IMR-90 (cell line): ENCODE measurements at regions not wholly inside any gene's neighbourhood (a gene's known extent, or its start where the extent isn't known, plus 50 kb on each side); places are given as distances from the start of the nearest gene placed in this dataset.

Source experiments
- ATAC-seq: fragments of 200-7000 bp; cut with Tn5 transposase; 2 replicates; pipeline ENCODE4 v1.9.1; 2020; ENCODE audit warnings: low read depth, mild to moderate bottlenecking, moderate library complexity
- BruUV-seq: library from RNA; stranded (reverse); fragments of 400-500 nt; replicated peaks from 2 replicates; lab custom pipeline; 2021; lab: Mats Ljungman, UMichigan
- CTCF ChIA-PET: fragments of 300-600 bp; formaldehyde crosslinking; extraction: SDS; loops from one replicate; lab custom pipeline; 2021; ENCODE audit warnings: antibody characterized with exemption; lab: Yijun Ruan, JAX
- POLR2A ChIA-PET: fragments of 300-600 bp; sonication (Branson Sonifier 250); formaldehyde crosslinking; loops from one replicate; lab custom pipeline; 2022; ENCODE audit warnings: antibody characterized with exemption; ENCODE audit not compliant: unreplicated experiment; lab: Charles Lee
- DNase-seq: peaks from one replicate; pipeline ENCODE4 v3.0.0; 2013
- H2AFZ ChIP-seq: replicated peaks from 2 replicates; pipeline ENCODE3; 2013; ENCODE audit warnings: low read length, mild to moderate bottlenecking; ENCODE audit not compliant: poor library complexity
- H2AK5ac ChIP-seq: 2 replicates; pipeline ENCODE4 v1.6.1; 2013; ENCODE audit warnings: low read depth, low read length, inconsistent platforms
- H2AK9ac ChIP-seq: replicated peaks from 2 replicates; pipeline ENCODE3; 2013; ENCODE audit warnings: mild to moderate bottlenecking, low read depth, low read length, moderate library complexity; ENCODE audit not compliant: poor library complexity
- H2BK120ac ChIP-seq: 2 replicates; pipeline ENCODE4 v1.6.1; 2013; ENCODE audit warnings: low read depth, low read length, inconsistent platforms
- H2BK15ac ChIP-seq: 3 replicates; pipeline ENCODE4 v1.6.1; 2013; ENCODE audit warnings: low read depth, low read length, inconsistent platforms
- H2BK20ac ChIP-seq: 2 replicates; pipeline ENCODE4 v1.6.1; 2013; ENCODE audit warnings: low read depth, mild to moderate bottlenecking, inconsistent platforms, low read length, moderate library complexity
- H2BK5ac ChIP-seq: 2 replicates; pipeline ENCODE4 v1.6.1; 2013; ENCODE audit warnings: mild to moderate bottlenecking, low read depth, low read length, inconsistent platforms; ENCODE audit not compliant: poor library complexity, severe bottlenecking
- H3K14ac ChIP-seq: replicated peaks from 2 replicates; pipeline ENCODE4 v1.6.1; 2013; ENCODE audit warnings: low read depth, low read length, inconsistent platforms
- H3K18ac ChIP-seq: 2 replicates; pipeline ENCODE4 v1.6.1; 2013; ENCODE audit warnings: low read depth, low read length, control low read depth
- H3K23ac ChIP-seq: 2 replicates; pipeline ENCODE4 v1.6.1; 2013; ENCODE audit warnings: low read depth, low read length, inconsistent platforms
- H3K27ac ChIP-seq: 2 replicates; pipeline ENCODE4 v1.5.1; 2013; ENCODE audit warnings: mild to moderate bottlenecking, control low read depth, low read length; ENCODE audit not compliant: insufficient read depth
- H3K27me3 ChIP-seq: 2 replicates; pipeline ENCODE4 v1.6.1; 2013; ENCODE audit warnings: low read length; ENCODE audit not compliant: control insufficient read depth, insufficient read depth
- H3K36me3 ChIP-seq: 2 replicates; pipeline ENCODE4 v1.6.1; 2013; ENCODE audit warnings: low read length, mixed read lengths; ENCODE audit not compliant: control insufficient read depth, insufficient read depth
- H3K4ac ChIP-seq: 2 replicates; pipeline ENCODE4 v1.6.1; 2013; ENCODE audit warnings: low read depth, low read length, inconsistent platforms
- H3K4me1 ChIP-seq: 2 replicates; pipeline ENCODE4 v1.6.1; 2013; ENCODE audit warnings: low read length, mixed read lengths; ENCODE audit not compliant: control insufficient read depth, insufficient read depth
- H3K4me2 ChIP-seq: 2 replicates; pipeline ENCODE4 v1.6.1; 2013; ENCODE audit warnings: low read depth, mild to moderate bottlenecking, control low read depth, low read length, moderate library complexity
- H3K4me3 ChIP-seq: 2 replicates; pipeline ENCODE4 v1.5.1; 2013; ENCODE audit warnings: low read depth, mild to moderate bottlenecking, control low read depth, low read length, moderate library complexity; ENCODE audit not compliant: insufficient read depth
- H3K56ac ChIP-seq: 2 replicates; pipeline ENCODE4 v1.6.1; 2013; ENCODE audit warnings: low read length, inconsistent platforms; ENCODE audit not compliant: insufficient read depth; ENCODE audit errors: extremely low read depth
- H3K79me1 ChIP-seq, 2 experiments: 2 replicates each; pipeline ENCODE4 v1.6.1; 2013; ENCODE audit warnings: low read length in 2 of 2, inconsistent platforms in 1 of 2, low read depth in 1 of 2
- H3K9ac ChIP-seq: 2 replicates; pipeline ENCODE4 v1.6.1; 2013; ENCODE audit warnings: low read depth, low read length, control low read depth
- H3K9me1 ChIP-seq: 2 replicates; pipeline ENCODE4 v1.6.1; 2013; ENCODE audit warnings: low read length, inconsistent platforms; ENCODE audit not compliant: insufficient read depth
- H3K9me3 ChIP-seq: 2 replicates; pipeline ENCODE4 v1.6.1; 2013; ENCODE audit warnings: low read length; ENCODE audit not compliant: control insufficient read depth, insufficient read depth
- H4K20me1 ChIP-seq: 2 replicates; pipeline ENCODE4 v1.6.1; 2013; ENCODE audit warnings: low read length, inconsistent platforms; ENCODE audit not compliant: insufficient read depth
- H4K5ac ChIP-seq: 2 replicates; pipeline ENCODE4 v1.6.1; 2013; ENCODE audit warnings: mild to moderate bottlenecking, low read depth, low read length, control low read depth
- H4K8ac ChIP-seq, 2 experiments: 2 replicates each; pipeline ENCODE4 v1.6.1; 2013; ENCODE audit warnings: low read depth in 2 of 2, low read length in 2 of 2, control low read depth in 1 of 2, inconsistent platforms in 1 of 2
- H4K91ac ChIP-seq: 2 replicates; pipeline ENCODE4 v1.6.1; 2013; ENCODE audit warnings: low read depth, low read length, inconsistent platforms; ENCODE audit not compliant: insufficient read depth
- BHLHE40 ChIP-seq: fragments of 150-350 bp; IDR thresholded peaks from 2 replicates; pipeline ENCODE4 v1.6.1; 2016; ENCODE audit warnings: mild to moderate bottlenecking, low read depth, low read length
- CEBPB ChIP-seq: IDR thresholded peaks from 2 replicates; pipeline ENCODE4 v1.6.1; 2012; ENCODE audit warnings: low read depth, low read length, improper control_type of control experiment
- CHD1 ChIP-seq: IDR thresholded peaks from 2 replicates; pipeline ENCODE4 v1.6.1; 2012; ENCODE audit warnings: low read depth, low read length, improper control_type of control experiment
- CTCF ChIP-seq: conservative IDR thresholded peaks from 2 replicates; pipeline ENCODE4 v1.5.1; 2012; ENCODE audit warnings: mild to moderate bottlenecking, low read depth, low read length, improper control_type of control experiment
- FOS ChIP-seq: fragments of 150-350 bp; IDR thresholded peaks from 2 replicates; pipeline ENCODE4 v1.6.1; 2016; ENCODE audit warnings: low read depth, low read length
- MAFK ChIP-seq: IDR thresholded peaks from 2 replicates; pipeline ENCODE4 v1.6.1; 2012; ENCODE audit warnings: low read depth, low read length, improper control_type of control experiment
- MAZ ChIP-seq: IDR thresholded peaks from 2 replicates; pipeline ENCODE4 v1.6.1; 2012; ENCODE audit warnings: low read depth, mild to moderate bottlenecking, low read length, improper control_type of control experiment, moderate library complexity, borderline replicate concordance
- MXI1 ChIP-seq: IDR thresholded peaks from 2 replicates; pipeline ENCODE4 v1.6.1; 2012; ENCODE audit warnings: low read depth, mild to moderate bottlenecking, low read length, moderate library complexity, borderline replicate concordance
- NFE2L2 ChIP-seq: fragments of 150-350 bp; IDR thresholded peaks from 2 replicates; pipeline ENCODE4 v1.6.1; 2016; ENCODE audit warnings: low read depth, mild to moderate bottlenecking, low read length
- POLR2A ChIP-seq: IDR thresholded peaks from 2 replicates; pipeline ENCODE4 v1.6.1; 2012; ENCODE audit warnings: mild to moderate bottlenecking, low read depth, low read length
- RAD21 ChIP-seq: IDR thresholded peaks from 2 replicates; pipeline ENCODE4 v1.6.1; 2012; ENCODE audit warnings: low read length, improper control_type of control experiment
- RCOR1 ChIP-seq: IDR thresholded peaks from 2 replicates; pipeline ENCODE4 v1.6.1; 2012; ENCODE audit warnings: mild to moderate bottlenecking, low read length, improper control_type of control experiment; ENCODE audit not compliant: insufficient replicate concordance
- RFX5 ChIP-seq: IDR thresholded peaks from 2 replicates; pipeline ENCODE4 v1.8.0; 2012; ENCODE audit warnings: low read depth, mild to moderate bottlenecking, low read length, moderate library complexity
- SMC3 ChIP-seq: fragments of 150-350 bp; IDR thresholded peaks from 2 replicates; pipeline ENCODE4 v1.6.1; 2016; ENCODE audit warnings: low read depth, mild to moderate bottlenecking, antibody characterized with exemption, low read length, moderate library complexity
- WGBS, 2 experiments: methylation state at CpG; one replicate each; pipeline versions ENCODE4 v1.1.5 to v1.1.7; 2013; ENCODE audit warnings: missing lambda C conversion rate in 2 of 2; ENCODE audit not compliant: insufficient read length in 1 of 2; ENCODE audit errors: extremely low coverage in 2 of 2; 5-methylcytosine and 5-hydroxymethylcytosine counted together
- dilution Hi-C: fragments of 300-500 bp; cut with HindIII; formaldehyde crosslinking; loops from one replicate; pipeline ENCODE4 v1.14.3; 2018; ENCODE audit warnings: low sequenced_read_pairs; ENCODE audit not compliant: unreplicated experiment
- in situ Hi-C: fragments of 300-500 bp; cut with MboI; formaldehyde crosslinking; loops from 3 replicates; pipeline ENCODE4 v1.14.3; 2019; ENCODE audit warnings: low sequenced_read_pairs, inconsistent platforms, mixed read lengths
- intact Hi-C: fragments of 100-400 bp; cut with micrococcal nuclease; formaldehyde crosslinking; loops from 2 replicates; pipeline ENCODE4 v1.10.0; 2022
- TF ChIP-seq, protein P1 (sequence below): fragments of 150-350 bp; IDR thresholded peaks from 2 replicates; pipeline ENCODE4 v1.6.1; 2017; ENCODE audit warnings: mild to moderate bottlenecking, antibody characterized with exemption, low read length, low read depth
- TF ChIP-seq, protein P2 (sequence below): fragments of 150-350 bp; IDR thresholded peaks from 2 replicates; pipeline ENCODE4 v1.6.1; 2016; ENCODE audit warnings: low read depth, mild to moderate bottlenecking, low read length, moderate library complexity, borderline replicate concordance

- Histone ChIP-seq H3K4ac (no peak overlapping the region), H3K4me2 (no peak overlapping the region), H3K23ac (no peak overlapping the region), H3K79me1 (no peaks in the 10 kb centered on the region), H3K9me3 (peaks cover 7% of the 10 kb centered on the region), H4K5ac (no peak overlapping the region), H3K56ac (no peak overlapping the region), H2AK9ac (no peak overlapping the region), H2AFZ (no peak overlapping the region), H3K9ac (no peak overlapping the region), H3K27ac (no peak overlapping the region), H4K20me1 (no peaks in the 10 kb centered on the region), H2AK5ac (no peak overlapping the region), H3K36me3 (no peaks in the 10 kb centered on the region), H3K4me3 (no peak overlapping the region), H4K91ac (no peak overlapping the region), H3K14ac (no peak overlapping the region), H3K27me3 (no peaks in the 10 kb centered on the region), H2BK120ac (no peak overlapping the region), H4K8ac (no peak overlapping the region), H3K4me1 (no peaks in the 10 kb centered on the region), H2BK15ac (no peak overlapping the region), H3K9me1 (no peaks in the 10 kb centered on the region), H3K18ac (no peak overlapping the region), H2BK5ac (no peak overlapping the region), H2BK20ac (no peak overlapping the region)
- DNase-seq = no peak
- ChIA-PET CTCF (no interaction called here), POLR2A (no interaction called here)
- dilution Hi-C loops (no loop called here), in situ Hi-C loops (no loop called here), intact Hi-C loops (no loop called here)
- no TSS peak for BruUV-seq
- ATAC-seq = no peak
- TF ChIP-seq MAFK = no peak
- TF ChIP-seq RCOR1 = no peak
- TF ChIP-seq NFE2L2 = no peak
- no peak for TF ChIP-seq RFX5
- no peak for TF ChIP-seq MXI1
- TF ChIP-seq RAD21 = no peak
- no peak for TF ChIP-seq CTCF
- TF ChIP-seq CEBPB = no peak
- TF ChIP-seq, protein P1, sequence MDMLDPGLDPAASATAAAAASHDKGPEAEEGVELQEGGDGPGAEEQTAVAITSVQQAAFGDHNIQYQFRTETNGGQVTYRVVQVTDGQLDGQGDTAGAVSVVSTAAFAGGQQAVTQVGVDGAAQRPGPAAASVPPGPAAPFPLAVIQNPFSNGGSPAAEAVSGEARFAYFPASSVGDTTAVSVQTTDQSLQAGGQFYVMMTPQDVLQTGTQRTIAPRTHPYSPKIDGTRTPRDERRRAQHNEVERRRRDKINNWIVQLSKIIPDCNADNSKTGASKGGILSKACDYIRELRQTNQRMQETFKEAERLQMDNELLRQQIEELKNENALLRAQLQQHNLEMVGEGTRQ = no peak
- TF ChIP-seq, protein P2, sequence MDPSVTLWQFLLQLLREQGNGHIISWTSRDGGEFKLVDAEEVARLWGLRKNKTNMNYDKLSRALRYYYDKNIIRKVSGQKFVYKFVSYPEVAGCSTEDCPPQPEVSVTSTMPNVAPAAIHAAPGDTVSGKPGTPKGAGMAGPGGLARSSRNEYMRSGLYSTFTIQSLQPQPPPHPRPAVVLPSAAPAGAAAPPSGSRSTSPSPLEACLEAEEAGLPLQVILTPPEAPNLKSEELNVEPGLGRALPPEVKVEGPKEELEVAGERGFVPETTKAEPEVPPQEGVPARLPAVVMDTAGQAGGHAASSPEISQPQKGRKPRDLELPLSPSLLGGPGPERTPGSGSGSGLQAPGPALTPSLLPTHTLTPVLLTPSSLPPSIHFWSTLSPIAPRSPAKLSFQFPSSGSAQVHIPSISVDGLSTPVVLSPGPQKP = no peak
- TF ChIP-seq BHLHE40 = no peak
- TF ChIP-seq POLR2A = no peak
- TF ChIP-seq FOS = no peak
- no peak for TF ChIP-seq CHD1
- TF ChIP-seq SMC3 = no peak
- no peak for TF ChIP-seq MAZ
- 52% methylated on average over 4 of the region's 5 CpGs; no CpG with 5 or more reads in 1 of the 2 experiments for WGBS, 2 experiments
These were observed 389.3 kb downstream of the MCTP2 start for GRCh38 chr15:94620632-94621031.
